ENCODE measurements at regions not wholly inside any gene's neighbourhood (a gene's known extent, or its start where the extent isn't known, plus 50 kb on each side); places are given as distances from the start of the nearest gene placed in this dataset.

DNA sequence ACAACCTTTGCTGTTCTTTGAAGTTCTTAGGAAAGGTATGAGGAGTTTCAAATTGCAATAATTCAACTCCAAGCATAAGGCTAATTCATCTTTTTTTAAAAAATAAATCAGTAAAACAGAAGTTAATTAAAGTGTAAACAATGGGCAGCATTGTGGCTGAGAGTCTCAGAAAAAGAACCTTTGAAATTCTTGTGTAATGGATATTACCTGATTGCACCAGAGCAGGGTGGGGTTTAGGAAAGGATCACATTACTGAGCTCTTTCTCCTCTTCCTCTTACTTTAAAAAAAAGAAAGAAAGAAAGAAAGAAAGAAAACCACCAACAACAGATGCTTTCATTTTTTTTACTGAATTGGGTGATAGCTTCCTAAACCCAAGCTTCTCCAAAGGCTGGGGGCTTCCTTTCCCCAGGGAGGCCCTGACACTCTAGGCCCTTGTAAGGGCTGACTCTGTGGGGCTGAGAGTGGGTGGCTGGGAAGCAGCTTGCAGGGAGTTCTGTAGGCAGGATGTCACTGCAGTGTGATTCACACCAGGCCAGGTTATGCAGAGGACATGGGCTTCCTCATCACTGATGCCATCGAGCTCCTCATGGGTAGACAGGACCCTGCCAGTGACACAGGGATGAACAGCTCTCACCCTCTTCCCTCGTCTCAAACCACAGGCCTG is 564.5 kb downstream of the FGF9 start:
- TF ChIP-seq, protein P1, sequence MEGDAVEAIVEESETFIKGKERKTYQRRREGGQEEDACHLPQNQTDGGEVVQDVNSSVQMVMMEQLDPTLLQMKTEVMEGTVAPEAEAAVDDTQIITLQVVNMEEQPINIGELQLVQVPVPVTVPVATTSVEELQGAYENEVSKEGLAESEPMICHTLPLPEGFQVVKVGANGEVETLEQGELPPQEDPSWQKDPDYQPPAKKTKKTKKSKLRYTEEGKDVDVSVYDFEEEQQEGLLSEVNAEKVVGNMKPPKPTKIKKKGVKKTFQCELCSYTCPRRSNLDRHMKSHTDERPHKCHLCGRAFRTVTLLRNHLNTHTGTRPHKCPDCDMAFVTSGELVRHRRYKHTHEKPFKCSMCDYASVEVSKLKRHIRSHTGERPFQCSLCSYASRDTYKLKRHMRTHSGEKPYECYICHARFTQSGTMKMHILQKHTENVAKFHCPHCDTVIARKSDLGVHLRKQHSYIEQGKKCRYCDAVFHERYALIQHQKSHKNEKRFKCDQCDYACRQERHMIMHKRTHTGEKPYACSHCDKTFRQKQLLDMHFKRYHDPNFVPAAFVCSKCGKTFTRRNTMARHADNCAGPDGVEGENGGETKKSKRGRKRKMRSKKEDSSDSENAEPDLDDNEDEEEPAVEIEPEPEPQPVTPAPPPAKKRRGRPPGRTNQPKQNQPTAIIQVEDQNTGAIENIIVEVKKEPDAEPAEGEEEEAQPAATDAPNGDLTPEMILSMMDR (conservative IDR thresholded peaks at IDR 0.05; ENCODE audit: low read depth, low read length): no peak
- H3K4me3 ChIP-seq (ENCODE audit: low read length): no peak overlapping the region
- no peak for DNase-seq (ENCODE audit: low read depth)

DNA sequence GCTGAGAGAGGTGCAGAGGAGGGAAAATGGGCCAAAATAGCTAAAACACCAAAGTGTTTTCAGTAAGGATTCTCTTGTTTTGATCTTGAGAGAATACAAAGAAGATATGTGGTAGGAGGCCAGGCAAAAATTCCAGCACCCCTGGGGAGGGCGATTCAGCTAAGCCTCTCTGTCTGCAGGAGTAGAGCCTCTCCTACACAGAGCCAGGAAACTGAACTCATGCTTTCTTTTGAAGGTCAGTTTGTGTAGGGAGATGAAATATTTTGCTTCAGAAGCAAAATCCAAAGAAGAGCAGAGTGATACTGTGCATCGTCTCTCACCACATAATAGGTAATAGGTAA is 565.0 kb downstream of the FGF9 start:
- no peak overlapping the region for H3K4me3 ChIP-seq (ENCODE audit: low read length)
- TF ChIP-seq, protein P1 (conservative IDR thresholded peaks at IDR 0.05; ENCODE audit: low read depth, low read length): no peak
- no peak for DNase-seq (ENCODE audit: low read depth)

DNA sequence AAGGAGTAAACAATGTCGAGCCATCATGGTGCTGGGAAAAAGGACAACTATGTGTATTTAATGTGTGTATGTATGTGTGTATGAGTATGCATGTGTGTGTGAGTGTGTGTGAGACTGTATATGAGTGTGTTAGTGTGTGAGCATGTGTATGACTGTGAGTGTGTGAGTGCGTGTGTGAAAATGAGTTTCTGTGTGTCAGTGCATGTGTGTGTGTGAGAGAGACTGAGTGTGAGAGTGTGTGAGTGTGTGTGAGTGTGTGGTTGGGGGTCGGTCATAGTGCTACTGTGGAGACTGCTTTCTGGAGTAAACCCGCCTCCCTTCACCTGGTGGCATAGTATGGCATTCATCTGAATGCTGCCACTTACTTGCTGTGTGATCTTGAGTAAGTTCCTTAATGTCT is 567.4 kb downstream of the FGF9 start:
- DNase-seq (ENCODE audit: low read depth): no peak
- TF ChIP-seq, protein P1 (conservative IDR thresholded peaks at IDR 0.05; ENCODE audit: low read depth, low read length): no peak
- no peak overlapping the region for H3K4me3 ChIP-seq (ENCODE audit: low read length)

DNA sequence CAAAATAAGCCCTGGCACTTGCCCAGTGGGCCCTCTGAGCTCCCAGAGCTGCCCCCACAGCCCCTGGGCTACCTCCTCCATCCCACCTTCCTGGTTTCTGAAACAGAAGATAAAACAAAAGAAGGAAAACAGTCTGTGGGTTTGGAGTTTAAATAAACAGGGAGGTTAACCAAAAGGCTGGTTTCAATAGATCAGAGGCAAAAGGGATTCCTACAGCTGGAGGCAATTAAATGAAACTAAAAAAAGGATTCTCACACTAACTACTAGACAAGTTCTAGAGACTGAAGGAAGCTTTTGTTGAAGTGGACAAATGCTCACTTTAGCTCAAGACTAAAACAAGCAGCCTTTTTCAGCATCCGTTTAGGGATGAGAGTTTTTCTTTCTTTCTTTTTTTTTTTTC is 569.8 kb downstream of the FGF9 start:
- DNase-seq (ENCODE audit: low read depth): no peak
- TF ChIP-seq, protein P1 (conservative IDR thresholded peaks at IDR 0.05; ENCODE audit: low read depth, low read length): no peak
- no peak overlapping the region for H3K4me3 ChIP-seq (ENCODE audit: low read length)

DNA sequence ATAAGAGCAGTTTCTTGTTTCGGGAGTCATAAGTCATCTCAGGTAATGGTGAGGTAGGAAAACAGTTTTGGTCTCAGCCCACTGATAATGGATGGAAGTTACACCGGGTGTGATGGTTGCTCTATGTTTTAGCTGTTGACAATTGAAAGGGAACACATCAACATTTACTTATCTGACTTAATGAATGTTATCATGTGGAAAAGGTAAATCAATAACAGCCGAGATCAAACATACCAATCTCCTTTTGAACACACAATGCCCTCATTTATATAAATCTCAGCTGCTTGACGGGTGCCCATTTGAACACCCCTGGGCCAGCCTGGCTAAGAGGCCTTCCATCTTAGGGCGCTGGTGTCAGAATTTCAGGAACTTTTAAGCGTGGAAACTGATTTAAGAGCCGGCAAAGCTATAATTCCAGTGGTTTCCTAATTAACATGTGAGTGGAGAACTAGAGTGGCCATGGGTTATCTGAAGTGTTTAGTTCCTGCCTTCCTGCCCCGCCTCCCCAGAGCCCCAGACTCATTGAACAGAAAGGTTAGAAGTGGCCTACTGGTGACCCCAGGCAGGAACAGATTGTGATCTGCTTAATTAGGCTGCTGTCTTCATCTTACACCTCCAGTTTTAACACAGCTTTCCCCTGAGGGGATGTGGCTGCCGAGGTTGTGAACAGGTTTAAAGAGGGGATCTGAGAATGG is 572.7 kb downstream of the FGF9 start:
- no peak for DNase-seq (ENCODE audit: low read depth)
- TF ChIP-seq, protein P1 (conservative IDR thresholded peaks at IDR 0.05; ENCODE audit: low read depth, low read length): no peak
- no peak overlapping the region for H3K4me3 ChIP-seq (ENCODE audit: low read length)

DNA sequence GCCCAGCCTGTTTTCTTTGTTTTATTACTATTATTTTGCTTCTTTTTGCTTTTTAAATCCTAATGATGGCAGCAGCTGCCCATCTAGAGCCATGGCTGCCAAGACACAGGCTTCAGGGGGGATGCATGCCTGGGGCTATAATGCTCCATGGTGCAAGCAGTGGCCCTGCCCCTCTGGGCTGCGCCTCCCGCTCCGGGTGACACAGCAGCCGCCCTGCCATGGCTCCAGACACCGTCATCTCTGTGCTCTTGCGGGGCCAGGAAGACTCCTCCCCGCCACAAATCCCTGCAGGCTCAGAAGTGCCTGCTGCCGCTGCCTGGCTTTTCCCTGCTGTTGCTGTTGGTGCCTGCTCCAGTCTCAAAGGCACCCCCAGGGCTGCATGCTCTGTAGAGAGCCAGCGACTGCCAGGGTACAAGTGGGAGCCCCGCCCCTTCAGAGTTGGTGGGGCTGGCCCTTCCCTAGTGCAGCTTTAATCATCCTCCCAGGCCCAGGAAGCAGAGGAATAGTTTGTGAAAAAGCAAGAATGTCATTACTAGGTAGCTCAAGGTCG is 581.5 kb downstream of the FGF9 start:
- H3K4me3 ChIP-seq (ENCODE audit: low read length): no peak overlapping the region
- DNase-seq (ENCODE audit: low read depth): no peak

More for the DNA sequence above, 581.5 kb downstream of the FGF9 start:
- TF ChIP-seq, protein P1 (conservative IDR thresholded peaks at IDR 0.05; ENCODE audit: low read depth, low read length): no peak

Data from retinal pigment epithelial cell (primary cell).